ENCODE measurements at regions not wholly inside any gene's neighbourhood (a gene's known extent, or its start where the extent isn't known, plus 50 kb on each side); places are given as distances from the start of the nearest gene placed in this dataset.

DNA sequence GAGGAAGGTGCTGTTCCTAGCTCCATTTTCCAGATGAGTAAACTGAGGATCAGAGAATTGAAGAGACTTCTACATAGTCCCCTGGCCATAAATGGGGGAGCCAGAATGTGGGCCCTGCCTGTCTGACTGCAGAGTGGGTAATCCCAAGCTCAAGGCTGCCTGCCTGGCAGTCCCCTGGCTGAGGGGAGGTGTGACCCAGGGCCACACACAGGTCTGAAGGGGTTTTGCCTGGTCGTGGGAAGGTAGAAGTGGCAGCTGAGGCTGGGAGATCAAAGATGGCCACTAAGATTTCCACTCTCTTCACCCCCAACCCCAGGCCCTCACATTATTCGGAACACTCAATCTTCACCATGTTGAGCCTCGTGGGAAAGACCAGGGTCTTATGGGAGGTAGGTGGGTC is 176.3 kb downstream of the MACROH2A1 start:
- WGBS, 2 donors: 89 to 94% methylated on average over 2 to 3 of the region's 3 CpGs
- Histone ChIP-seq H3K27me3 (no peaks in the 10 kb centered on the region), H3K9me3 (no peaks in the 10 kb centered on the region), H3K36me3 (no peaks in the 10 kb centered on the region), H3K27ac (peak overlapping the region; percentile 65 to 93 (median 86)), H3K4me3 (no peak overlapping the region), H3K4me1 (peaks cover 35 to 82% (median 42%) of the 10 kb centered on the region in 3 donors)
- TF ChIP-seq, protein P1, sequence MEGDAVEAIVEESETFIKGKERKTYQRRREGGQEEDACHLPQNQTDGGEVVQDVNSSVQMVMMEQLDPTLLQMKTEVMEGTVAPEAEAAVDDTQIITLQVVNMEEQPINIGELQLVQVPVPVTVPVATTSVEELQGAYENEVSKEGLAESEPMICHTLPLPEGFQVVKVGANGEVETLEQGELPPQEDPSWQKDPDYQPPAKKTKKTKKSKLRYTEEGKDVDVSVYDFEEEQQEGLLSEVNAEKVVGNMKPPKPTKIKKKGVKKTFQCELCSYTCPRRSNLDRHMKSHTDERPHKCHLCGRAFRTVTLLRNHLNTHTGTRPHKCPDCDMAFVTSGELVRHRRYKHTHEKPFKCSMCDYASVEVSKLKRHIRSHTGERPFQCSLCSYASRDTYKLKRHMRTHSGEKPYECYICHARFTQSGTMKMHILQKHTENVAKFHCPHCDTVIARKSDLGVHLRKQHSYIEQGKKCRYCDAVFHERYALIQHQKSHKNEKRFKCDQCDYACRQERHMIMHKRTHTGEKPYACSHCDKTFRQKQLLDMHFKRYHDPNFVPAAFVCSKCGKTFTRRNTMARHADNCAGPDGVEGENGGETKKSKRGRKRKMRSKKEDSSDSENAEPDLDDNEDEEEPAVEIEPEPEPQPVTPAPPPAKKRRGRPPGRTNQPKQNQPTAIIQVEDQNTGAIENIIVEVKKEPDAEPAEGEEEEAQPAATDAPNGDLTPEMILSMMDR (IDR thresholded peaks at IDR 0.05): no peak
- TF ChIP-seq POLR2A (IDR thresholded peaks at IDR 0.05): no peak
- no peak for DNase-seq
- intact Hi-C loops (cut with DNase I): no loop called here

DNA sequence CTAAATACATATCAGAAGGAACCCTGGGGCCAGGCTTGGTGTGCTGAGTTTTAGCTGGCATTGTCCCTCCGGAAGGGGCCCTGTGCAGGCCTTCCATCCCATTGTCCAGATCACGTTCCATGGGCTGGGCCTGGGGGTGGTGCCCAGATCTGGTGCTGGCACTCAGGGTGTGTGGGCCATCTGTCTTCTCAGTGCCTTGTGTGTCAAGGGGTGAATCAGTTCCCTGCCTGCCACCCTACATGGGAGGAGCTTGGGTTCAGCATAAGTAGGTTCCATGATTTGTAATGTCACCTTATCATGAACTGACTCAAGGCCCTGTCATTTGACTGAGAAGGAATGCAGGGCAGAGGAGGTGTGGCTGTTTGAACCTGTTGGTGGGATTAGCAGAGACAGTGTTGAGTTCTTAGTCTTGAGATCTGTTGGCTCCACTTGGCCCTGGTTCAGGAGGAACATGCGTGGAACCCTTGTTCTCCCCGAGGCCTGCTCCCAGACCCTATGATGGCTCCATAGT is 176.8 kb downstream of the MACROH2A1 start:
- 16% methylated on average over 4 of the region's 4 CpGs; no CpG with 5 or more reads in 1 of the 2 donors for WGBS, 2 donors
- Histone ChIP-seq H3K27me3 (no peaks in the 10 kb centered on the region), H3K4me3 (no peak overlapping the region), H3K4me1 (peaks cover 35 to 79% (median 42%) of the 10 kb centered on the region in 3 donors), H3K36me3 (no peaks in the 10 kb centered on the region), H3K9me3 (no peaks in the 10 kb centered on the region), H3K27ac (peak overlapping the region; percentile 65 to 93 (median 86))
- no peak for TF ChIP-seq POLR2A (IDR thresholded peaks at IDR 0.05)
- TF ChIP-seq, protein P1 (IDR thresholded peaks at IDR 0.05): no peak
- intact Hi-C loops (cut with DNase I): no loop called here
- no peak for DNase-seq

DNA sequence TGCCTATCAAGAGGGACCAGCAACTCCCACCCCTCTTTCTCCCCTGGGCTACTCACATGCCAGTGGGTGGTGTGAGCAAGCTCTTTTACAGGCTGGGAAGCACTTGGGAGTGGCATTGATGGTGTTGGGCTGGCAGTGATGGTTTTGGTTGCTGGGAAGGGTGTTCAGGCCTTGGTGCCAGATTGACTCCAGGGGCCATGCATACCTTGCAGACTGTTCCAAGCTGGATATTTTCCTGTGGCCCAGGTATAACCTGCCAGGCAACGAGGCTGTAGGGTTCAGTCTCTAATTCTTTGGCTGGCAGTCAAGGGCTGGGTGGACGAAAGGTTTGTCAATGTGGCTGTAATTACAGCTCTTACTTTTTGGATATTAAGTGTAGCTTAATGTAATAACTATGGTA is 177.3 kb downstream of the MACROH2A1 start:
- H3K4me3 ChIP-seq: no peak overlapping the region
- peak overlapping the region; percentile 59 to 93 (median 86) for H3K27ac ChIP-seq
- DNase-seq: no peak
- TF ChIP-seq, protein P1 (IDR thresholded peaks at IDR 0.05): no peak
- TF ChIP-seq POLR2A (IDR thresholded peaks at IDR 0.05): peak in 1 of 4 donors; percentile 14
- 18% methylated on average over 2 of the region's 2 CpGs; no CpG with 5 or more reads in 1 of the 2 donors for WGBS, 2 donors
- intact Hi-C loops (cut with DNase I): no loop called here
- no peaks in the 10 kb centered on the region for H3K9me3 ChIP-seq
- H3K36me3 ChIP-seq: no peaks in the 10 kb centered on the region
- no peaks in the 10 kb centered on the region for H3K27me3 ChIP-seq
- peaks cover 33 to 79% (median 38%) of the 10 kb centered on the region in 3 donors for H3K4me1 ChIP-seq

DNA sequence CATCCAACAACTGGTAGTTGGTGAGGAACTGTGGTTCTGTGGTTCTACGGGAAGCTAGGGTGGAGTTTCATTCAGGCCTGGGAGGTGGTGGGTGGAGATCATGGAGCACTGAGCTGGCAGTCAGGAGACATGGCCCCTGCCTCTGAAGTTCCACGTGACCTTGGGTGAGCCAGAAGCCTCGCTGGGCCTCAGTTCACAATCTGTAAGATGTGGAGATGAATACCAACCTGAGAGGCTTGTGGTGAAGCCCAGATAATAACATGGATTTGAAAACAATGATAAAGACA is 177.9 kb downstream of the MACROH2A1 start:
- no peak for DNase-seq

DNA sequence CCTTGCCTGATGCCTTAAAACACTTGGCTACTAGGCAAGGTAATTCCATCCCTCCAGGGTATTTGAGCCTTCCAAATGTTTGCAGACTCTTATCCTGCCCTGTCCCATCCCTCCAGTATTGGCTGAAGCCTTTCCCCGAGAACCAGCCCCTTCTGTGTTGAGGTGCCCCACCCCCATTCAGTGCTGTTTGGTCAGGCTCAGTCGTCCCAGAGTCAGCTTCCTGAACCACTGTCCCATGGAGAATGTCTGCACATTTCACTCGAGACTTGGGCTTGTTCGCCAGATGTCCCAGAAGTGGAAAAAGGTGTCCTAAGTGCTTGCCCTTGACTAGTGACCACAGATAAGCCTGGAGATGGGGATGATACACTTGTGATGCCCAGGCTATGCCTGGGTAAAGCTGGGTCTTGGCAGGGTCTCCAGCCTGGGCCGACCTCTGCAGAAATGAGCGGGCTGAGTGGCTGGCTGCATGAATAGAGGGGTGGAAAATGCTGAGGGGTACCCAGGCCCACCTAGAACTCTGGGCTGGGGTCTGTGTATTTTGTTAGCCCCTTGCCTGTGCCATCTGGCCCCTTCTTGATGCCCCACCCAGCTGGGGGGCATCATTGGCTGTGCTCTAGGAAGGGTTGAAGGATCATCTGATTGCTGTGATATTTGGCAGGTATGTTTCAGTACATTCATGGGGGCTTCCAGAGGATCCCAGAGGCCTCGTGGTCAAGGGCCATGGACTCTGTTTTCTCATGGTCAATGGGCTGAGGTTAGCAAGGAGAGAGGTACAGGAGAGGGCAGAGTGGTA is 178.4 kb downstream of the MACROH2A1 start:
- 82 to 83% methylated on average over 6 to 7 of the region's 7 CpGs for WGBS, 2 donors
- TF ChIP-seq POLR2A (IDR thresholded peaks at IDR 0.05): no peak
- TF ChIP-seq, protein P1 (IDR thresholded peaks at IDR 0.05): no peak
- Histone ChIP-seq H3K27ac (peak overlapping the region; percentile 59 to 93 (median 86)), H3K4me1 (peaks cover 25 to 71% (median 27%) of the 10 kb centered on the region in 3 donors), H3K36me3 (no peaks in the 10 kb centered on the region), H3K27me3 (no peaks in the 10 kb centered on the region), H3K4me3 (no peak overlapping the region), H3K9me3 (no peaks in the 10 kb centered on the region)
- no peak for DNase-seq
- intact Hi-C loops (cut with DNase I): no loop called here

More for the DNA sequence above, 177.9 kb downstream of the MACROH2A1 start:
- intact Hi-C loops (cut with DNase I): no loop called here
- no peak for TF ChIP-seq POLR2A (IDR thresholded peaks at IDR 0.05)
- TF ChIP-seq, protein P1 (IDR thresholded peaks at IDR 0.05): no peak
- Histone ChIP-seq H3K4me3 (no peak overlapping the region), H3K27me3 (no peaks in the 10 kb centered on the region), H3K9me3 (no peaks in the 10 kb centered on the region), H3K27ac (peak overlapping the region; percentile 59 to 93 (median 86)), H3K4me1 (peaks cover 28 to 77% (median 33%) of the 10 kb centered on the region in 3 donors), H3K36me3 (no peaks in the 10 kb centered on the region)
- 59 to 67% methylated on average over 1 to 3 of the region's 3 CpGs for WGBS, 2 donors

Measured in esophagus squamous epithelium (tissue), 5 donors.